ENCODE measurements at regions not wholly inside any gene's neighbourhood (a gene's known extent, or its start where the extent isn't known, plus 50 kb on each side); places are given as distances from the start of the nearest gene placed in this dataset.

- DNase-seq = no peak
Observed at GRCh38 chr10:28785018-28785417, 107.7 kb downstream of the BAMBI start.

- no peak for DNase-seq
Observed at GRCh38 chr10:28788252-28788651, 110.9 kb downstream of the BAMBI start.

- no peak for DNase-seq
Observed at GRCh38 chr10:28788762-28789161, 111.4 kb downstream of the BAMBI start.

- no peak for DNase-seq
Observed at GRCh38 chr10:28790146-28790545, 112.8 kb downstream of the BAMBI start.

GRCh38 chr10:28793482-28793881 lies 116.2 kb downstream of the BAMBI start:
- no peak for DNase-seq

GRCh38 chr10:28794986-28795385 lies 117.7 kb downstream of the BAMBI start:
- DNase-seq = no peak

- no peak for DNase-seq
Observed at GRCh38 chr10:28796606-28797512, 119.5 kb downstream of the BAMBI start.

- DNase-seq = no peak
Observed at GRCh38 chr10:28797904-28798371, 120.6 kb downstream of the BAMBI start.

- no peak for DNase-seq
Observed at GRCh38 chr10:28798428-28798955, 121.2 kb downstream of the BAMBI start.

GRCh38 chr10:28798964-28799363 lies 121.6 kb downstream of the BAMBI start:
- DNase-seq = no peak

- DNase-seq = no peak
Observed at GRCh38 chr10:28800144-28800543, 122.8 kb downstream of the BAMBI start.

- no peak for DNase-seq
Observed at GRCh38 chr10:28801247-28801646, 123.9 kb downstream of the BAMBI start.

- DNase-seq = no peak
Observed at GRCh38 chr10:28801869-28802268, 124.5 kb downstream of the BAMBI start.

GRCh38 chr10:28805390-28805789 lies 128.1 kb downstream of the BAMBI start:
- no peak for DNase-seq

- DNase-seq = no peak
Observed at GRCh38 chr10:28806488-28806941, 129.2 kb downstream of the BAMBI start.

GRCh38 chr10:28806951-28807759 lies 129.8 kb downstream of the BAMBI start:
- DNase-seq = no peak

GRCh38 chr10:28807760-28808613 lies 130.7 kb downstream of the BAMBI start:
- no peak for DNase-seq

- DNase-seq = no peak
Observed at GRCh38 chr10:28808693-28809092, 131.4 kb downstream of the BAMBI start.

- DNase-seq = no peak
Observed at GRCh38 chr10:28810057-28810870, 132.9 kb downstream of the BAMBI start.

GRCh38 chr10:28811639-28812349 lies 134.5 kb downstream of the BAMBI start:
- no peak for DNase-seq

Measured in activated CD4-positive, alpha-beta T cell treated with anti-CD3 and anti-CD28 coated beads, Interleukin-2, amount 50 U/mL, for 4 hours (primary cell).